GM18508 (cell line): ENCODE measurements at regions not wholly inside any gene's neighbourhood (a gene's known extent, or its start where the extent isn't known, plus 50 kb on each side); places are given as distances from the start of the nearest gene placed in this dataset.

Experiments
- ATAC-seq: cut with Tn5 transposase; IDR thresholded peaks from one replicate; pipeline ENCODE4 v1.9.1; 2021; ENCODE audit warnings: moderate number of reproducible peaks; ENCODE audit not compliant: insufficient read depth, unreplicated experiment

DNA sequence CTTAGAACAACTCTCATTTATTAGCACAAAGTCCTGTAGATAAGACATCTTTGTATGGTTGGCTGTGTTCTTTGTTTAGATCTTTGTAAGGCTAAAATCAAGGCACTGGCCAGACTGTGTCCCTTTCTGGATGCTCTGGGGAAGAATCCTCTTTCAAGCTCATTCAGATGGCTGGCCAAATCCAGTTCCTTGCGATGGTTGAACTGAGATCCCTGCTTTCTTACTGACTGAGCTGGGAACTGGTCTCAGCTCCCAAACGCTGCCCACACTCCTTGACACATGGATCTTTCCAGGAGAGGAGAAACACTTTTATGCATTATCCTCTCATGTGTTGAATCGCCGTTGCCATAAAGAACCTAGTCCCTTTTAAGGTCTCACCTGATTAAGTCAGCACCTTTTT lies 586.5 kb upstream of the IGFBP3 start:
- ATAC-seq, result no peak

DNA sequence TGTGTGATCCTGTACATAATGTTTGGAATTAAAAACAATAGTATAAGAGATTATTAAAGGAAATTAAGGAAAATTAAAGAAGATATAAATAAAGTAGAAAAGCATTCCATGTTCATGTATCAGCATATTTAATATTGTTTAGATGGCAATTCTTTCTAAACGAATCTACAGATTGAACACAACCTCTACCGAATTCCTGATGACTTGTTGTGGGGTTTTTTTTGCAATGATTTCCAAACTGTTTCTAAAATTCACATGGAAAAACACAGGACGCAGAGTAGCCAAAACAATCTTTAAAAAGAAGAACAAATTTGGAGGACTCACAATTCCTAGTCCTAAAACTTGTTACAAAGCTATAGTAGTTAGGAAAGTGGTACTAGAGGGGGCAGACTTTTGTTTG lies 573.4 kb upstream of the IGFBP3 start:
- no peak for ATAC-seq

DNA sequence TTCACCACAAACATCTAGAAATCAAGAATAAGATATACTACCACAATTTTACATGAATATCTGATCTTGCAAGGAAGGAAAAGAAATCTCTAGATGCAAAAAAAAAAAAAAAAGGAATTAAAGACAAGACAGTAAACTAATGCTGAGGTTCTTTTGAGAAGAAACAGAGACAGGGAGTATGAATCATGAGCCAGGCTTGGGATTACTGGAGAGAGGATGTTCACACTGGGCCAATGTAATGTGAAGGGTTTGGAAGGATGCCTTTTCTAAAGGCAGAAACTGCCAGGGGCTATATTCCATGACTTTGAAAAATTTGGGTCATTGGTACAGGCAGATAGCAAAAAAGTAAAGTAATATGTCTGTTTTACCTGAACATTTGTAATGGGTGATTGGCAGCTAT lies 573.0 kb upstream of the IGFBP3 start:
- ATAC-seq, result no peak

DNA sequence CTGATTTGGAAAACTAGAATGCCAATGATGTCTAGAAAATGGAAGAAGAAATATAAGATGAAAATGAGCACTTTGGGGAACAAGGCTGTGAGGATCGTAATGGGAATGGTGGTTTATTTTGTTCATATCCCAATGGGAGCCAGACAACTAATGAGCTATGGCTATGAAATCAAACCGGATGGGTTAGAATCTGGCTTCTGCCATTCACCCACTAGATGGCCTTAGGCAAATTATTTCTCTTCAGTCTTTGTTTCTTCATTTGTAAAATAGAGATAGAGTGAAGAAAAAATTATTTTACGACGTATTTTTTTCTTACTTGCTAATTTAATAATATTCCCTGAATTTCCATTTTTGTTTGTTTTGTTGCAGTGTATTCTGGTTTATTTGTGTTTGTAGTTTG lies 572.1 kb upstream of the IGFBP3 start:
- ATAC-seq, result no peak

DNA sequence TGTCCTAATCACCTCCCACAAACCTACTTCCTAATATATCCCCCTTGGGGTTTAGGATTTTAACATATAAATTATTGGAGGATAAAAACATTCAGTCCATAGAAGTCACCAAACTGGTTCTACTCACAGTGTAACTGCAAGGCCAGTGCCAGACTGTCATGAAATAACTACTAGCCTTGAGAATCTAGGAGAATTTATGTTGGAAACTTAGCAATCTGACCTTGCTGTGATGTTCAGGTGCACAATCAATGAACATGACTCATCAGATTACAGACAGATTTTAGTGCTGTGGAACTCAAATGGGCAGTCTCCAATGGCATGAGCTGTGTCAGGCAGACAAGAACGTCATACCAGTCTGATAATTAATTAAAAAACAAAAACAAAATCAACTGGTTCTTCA lies 571.4 kb upstream of the IGFBP3 start:
- ATAC-seq, result no peak

DNA sequence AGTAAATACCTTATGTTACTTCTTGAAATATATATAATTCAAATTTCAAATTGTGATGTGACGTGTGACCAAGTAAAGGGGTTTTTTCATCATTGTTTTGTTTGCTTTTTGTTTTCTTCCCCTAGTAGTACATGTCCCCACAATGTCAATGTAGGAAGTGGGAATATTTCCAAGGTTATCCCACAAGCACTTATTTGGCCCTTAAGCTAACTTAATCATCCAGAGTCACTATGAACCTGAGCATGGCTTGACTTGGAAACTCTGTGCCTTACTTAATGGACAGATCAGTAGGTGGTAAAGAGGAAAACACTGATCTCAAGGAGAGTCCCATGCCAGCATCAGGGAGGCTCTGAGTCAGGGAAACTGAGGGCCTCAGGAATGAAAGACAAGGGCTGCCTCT lies 569.3 kb upstream of the IGFBP3 start:
- ATAC-seq, result no peak

DNA sequence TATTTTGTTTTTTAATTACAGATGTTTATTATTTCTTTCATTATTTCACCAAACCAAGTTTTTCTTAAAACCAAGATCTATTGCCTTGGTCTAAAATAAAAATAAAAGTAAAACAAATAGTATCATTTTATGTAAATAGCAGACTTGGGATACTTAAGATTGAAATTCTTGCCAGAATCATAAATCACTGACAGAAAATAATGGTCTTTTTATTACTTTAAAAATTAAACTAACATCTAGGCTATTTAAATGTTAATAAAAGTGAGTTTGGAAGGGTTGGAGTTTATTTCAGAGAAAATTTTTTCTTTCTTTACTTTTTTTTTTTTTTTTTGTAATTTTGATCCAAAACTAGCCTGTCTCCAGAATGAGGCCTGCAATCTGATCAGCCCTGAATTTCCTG lies 568.0 kb upstream of the IGFBP3 start:
- ATAC-seq, result no peak

DNA sequence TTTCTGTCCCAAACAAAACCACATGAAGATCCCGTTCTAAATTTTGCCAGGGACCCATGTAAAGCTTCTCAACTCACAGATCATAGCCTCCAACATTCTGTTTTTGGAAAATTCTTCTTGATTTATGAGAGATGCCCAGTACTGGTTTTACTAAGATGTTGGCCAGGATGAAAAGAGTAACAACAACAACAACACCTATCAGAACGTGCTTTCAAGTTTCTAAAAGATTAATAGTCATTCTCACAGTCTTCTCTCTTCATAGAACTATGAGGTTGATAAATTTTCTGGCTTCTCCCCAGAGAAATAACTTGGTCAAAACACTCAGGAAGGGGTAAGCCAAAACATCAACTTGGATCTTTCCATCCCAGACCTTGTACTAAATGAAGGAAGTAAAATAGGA lies 567.5 kb upstream of the IGFBP3 start:
- ATAC-seq, result no peak

DNA sequence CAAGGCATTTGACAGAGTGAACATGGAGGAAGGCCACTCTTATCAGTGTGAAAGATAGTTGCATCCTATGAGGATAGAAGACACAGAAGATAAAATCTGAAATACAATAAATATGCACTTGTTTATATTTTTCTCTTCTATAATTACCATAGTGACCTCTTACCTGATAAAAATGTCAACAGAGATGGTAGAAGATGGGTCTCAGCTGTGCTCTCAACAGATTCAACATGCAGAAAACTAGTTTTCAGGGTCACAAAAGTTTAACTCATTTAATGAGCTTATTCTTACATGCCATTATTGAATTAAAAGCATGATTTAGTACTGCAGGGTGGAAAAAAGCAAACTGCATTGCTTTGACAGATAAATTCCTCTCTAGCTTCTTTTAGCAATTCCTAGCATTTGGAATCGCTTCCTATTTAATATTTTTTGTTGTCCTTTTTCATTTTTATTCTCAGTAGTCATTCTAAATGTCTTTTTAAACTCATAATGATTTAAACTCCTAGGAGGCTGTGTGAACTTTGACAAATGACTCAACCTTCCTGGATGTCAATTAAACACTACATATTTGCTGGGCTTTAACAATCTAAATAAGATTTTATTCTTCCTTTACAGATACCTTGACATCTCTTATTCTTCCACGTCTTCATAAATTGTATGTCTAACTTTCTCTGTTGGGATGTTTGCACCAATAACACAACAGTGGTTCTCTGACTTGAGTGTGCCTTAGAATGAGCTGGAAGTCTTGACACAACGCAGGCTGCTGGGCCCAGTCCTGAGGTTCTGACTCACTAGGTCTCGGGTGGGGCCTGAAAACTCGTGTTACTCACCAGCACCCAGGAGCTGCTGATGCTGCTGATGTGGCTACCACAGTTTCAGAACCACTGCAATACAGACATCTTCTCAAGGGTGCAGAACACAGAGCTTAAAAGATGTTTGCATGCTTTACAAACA lies 565.5 kb upstream of the IGFBP3 start:
- ATAC-seq, result no peak

DNA sequence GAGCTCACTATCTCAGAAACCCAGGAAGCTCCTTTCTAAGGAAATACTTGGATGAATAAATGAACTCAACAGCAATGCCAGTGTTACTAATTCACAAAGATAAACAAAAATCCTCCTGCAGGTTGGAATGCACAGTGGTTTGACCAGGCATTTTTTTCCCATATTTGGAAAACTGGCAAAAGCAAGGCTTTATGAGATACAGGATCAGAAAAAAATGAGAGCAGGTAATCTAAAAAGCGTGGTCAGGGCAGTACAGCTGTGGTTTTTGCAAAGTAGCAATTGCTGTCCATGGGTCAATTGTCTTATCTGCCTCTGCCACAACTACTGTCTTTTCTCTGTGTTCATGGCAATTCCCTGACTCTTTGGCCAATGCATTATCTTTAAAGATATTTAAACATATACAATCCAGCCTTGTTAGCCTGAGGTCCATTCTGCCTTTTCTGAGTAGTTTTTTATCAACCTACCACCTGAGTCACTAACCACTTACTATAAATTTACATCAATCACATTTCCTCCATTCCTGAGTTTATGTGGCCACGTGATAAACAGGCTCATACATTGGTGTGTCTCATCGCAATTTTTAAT lies 564.5 kb upstream of the IGFBP3 start:
- no peak for ATAC-seq

DNA sequence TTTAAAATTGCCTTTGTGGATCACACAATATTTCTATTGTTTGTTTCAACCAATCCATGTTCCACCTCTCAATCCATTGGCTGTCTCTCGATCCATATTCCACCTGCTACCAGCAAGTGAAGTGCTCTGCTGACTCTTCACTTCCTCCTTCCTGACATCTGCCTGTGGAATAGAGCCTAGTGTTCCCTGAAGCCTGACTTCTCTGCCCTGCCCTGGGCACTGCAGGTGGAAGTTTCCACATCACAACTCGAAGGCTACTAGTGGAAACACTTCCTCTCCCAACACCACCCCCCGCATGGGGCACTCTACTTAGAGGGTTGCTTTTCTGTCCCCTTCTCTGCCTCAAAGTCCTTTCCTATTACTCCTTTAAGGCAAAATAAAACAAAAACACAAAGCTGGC lies 563.8 kb upstream of the IGFBP3 start:
- ATAC-seq, result no peak

DNA sequence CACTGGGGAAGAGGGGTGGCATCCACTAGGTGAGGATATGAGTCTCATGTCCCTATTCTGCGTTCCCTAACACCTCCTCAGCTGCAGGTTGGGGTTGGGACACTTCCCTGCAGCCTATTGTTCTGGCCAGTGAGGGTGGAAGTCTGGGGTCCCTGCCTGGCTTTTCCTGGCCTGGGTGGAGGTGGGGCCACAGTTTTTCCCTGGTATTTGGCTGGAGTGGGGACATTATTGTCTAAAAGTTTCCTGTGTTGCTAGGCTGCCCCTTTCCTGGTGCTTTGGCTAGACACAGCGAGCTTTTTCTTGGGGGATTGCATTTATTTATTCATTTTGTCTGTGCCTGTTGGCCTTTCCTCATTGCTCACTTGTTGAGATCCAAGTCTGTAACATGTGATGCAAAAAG lies 559.5 kb upstream of the IGFBP3 start:
- ATAC-seq, result no peak

DNA sequence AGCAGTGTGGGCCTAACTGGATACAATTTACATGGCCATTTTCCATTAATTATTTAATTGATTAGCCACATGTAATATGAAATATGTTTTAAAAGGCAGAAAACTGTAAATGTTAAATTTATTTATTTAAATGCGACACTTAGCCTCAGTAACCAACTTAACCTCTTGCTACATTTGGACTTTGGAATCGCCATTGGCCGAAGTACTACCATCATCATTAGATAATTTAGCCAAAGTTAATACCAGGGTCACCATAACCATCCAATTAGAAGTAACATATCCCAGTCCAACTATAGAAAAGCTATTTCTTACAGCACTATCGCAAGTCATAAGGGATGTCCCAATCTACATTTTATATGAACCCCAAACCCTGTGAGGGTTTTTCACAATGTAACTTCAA lies 558.6 kb upstream of the IGFBP3 start:
- ATAC-seq, result no peak

DNA sequence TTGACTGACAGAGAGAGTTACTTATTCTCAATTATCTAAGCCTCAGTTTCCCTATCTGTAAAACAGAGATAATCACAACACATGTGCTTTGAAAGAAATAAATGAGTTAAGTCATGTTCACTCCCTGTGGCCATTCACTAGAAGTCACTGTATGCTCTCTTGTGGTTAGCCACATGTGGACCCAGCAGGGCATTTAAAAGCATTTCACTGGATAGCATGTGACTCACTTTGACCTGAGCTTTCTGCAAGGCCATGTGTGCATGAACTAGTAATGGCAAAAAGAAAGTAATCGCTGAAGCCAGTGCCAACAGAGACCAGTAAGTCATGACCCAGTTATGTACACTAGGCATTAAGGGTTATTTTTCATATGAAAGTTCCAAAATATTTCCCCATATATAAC lies 557.0 kb upstream of the IGFBP3 start:
- no peak for ATAC-seq

DNA sequence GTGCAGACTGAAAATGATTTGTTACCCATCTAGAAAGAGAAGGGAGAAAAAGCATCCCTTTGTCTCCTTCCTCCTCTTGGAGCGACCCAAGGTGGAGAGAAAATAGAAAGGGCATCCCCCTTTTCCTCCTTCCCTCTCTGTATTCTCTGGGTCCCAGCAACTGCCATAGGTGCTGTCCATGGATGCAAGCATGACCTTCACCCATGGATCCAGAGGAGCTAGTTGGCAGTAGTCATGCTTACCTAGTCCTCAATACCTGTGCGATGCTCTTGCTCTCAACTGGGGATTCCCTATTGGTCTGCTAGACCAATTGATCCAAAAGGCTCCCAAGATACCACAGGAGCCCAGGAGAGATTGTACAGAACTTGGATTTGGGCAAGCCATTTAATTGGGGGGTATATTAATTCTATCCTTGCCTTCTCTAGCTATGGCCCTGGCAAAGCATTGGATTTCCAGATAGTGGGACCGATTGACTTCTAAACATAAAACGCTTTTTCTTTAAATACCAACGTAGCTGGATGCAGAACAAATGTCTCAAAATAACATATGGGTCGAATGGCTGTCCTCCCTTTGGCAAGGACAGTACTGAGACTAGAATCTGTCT lies 547.8 kb upstream of the IGFBP3 start:
- no peak for ATAC-seq

DNA sequence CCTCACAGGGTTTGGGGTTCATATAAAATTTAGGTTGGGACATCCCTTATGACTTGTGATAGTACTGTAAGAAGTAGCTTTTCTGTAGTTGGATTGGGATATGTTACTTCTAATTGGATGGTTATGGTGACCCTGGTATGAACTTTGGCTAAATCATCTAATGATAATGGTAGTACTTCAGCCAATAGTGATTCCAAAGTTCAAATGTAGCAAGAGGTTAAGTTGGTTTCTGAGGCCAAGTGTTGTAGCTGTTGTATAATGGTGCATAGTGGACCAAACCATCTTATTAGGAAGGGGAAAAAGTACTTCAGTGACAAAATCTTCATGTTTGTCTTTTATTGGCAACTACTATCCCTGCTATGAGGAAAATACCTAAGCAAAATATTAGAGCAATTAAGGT lies 542.1 kb upstream of the IGFBP3 start:
- no peak for ATAC-seq

DNA sequence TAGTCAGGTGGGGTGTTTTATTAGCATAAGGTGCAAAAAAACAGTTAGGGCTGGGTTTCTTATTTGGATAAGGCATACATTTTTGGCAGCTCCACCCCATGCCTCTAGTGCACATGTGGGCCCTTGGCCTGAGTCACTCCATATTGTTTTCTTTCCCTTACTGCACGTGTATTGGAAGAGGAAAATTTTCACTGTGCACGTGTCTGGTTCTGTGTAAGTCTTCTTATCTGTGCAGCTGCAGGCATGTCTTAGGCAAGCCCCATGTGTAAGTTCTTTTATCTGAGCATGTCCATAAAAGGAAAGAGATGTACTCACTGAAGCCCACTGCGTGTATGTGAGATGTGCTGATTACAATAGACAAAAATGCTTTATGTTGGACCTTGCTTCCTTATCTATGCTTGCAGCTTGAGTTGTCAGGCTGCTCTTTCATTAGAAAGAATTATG lies 540.3 kb upstream of the IGFBP3 start:
- ATAC-seq, result no peak

DNA sequence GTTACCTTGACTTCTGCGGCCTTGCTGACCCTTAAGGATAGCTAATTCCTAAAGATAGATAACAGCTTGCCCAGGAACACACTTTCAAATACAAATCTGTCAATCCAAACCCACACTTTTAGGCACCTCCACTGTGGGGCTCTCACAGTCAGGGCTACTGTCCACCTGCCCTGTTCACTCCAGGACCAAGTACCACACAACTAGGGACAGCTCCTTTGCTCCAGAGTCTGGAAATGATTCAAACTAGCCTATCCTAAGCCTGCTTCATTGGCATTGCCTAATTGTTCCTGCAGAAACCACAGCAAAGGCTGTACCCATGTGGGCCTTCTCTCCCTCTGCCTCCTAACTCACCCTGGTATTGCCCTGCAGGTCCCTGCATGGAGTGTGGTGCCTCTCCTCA lies 538.9 kb upstream of the IGFBP3 start:
- no peak for ATAC-seq

DNA sequence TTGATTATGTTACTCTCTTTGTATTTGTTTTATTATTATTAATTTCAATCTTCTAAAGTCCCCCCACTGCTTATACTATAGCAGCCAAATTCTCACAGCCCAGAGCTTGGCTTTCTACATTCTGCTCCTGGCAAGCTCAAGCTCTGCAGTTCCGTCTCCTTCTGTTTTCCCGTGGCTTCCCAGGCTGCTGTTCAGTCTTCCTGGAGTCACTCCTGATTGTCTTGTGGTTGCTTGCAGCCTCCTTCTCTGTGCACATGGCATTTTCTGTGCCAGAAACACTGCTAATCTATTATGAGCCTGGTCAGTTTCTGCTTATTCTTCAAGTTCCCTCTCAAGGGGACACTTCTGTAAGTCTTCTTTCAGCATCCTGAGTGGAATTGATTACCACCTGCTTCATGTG lies 533.7 kb upstream of the IGFBP3 start:
- no peak for ATAC-seq

DNA sequence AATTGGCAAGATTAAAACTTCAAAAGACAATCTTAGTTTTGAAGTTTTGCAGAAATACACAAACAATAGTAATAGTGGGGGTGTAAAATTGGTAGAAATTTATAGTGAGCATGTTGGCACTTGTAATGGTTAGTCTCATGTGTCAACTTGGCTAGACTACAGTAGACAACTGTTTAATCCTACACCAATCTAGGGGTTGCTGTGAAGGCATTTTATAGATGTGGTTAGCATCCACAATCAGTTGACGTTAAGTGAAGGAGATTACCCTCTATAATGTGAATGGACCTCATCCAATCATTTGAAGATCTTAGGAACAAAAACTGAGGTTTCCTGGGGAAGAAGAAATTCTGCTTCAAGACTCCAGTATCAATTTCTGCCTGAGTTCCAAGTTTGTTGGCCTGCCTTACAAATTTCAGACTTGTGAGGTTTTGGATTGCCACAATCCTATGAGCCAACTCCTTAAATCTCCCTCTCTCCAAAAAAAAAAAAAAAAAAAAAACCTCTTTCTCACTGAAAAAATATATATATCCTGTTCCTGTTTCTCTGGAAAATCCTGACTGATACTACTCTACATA lies 531.6 kb upstream of the IGFBP3 start:
- ATAC-seq, result no peak

DNA sequence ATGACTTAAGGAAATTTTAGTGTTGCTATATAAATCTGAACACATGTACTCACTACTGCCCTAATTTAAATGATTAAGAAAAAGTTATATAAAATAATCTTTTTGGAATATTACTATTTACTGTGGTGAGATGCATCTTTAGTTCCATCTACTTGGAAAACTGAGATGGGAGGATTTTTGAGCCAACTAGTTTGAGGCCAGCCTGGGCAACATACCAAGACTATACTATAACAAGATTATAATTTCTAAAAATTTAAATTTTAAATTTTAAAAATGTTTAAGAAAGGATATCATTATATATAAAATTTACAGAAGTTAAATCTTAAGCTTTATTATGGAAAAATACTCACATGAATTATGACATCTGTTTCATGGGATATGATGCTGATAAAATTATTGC lies 530.8 kb upstream of the IGFBP3 start:
- no peak for ATAC-seq
